HPDE6-E6E7 (cell line): ENCODE measurements at regions not wholly inside any gene's neighbourhood (a gene's known extent, or its start where the extent isn't known, plus 50 kb on each side); places are given as distances from the start of the nearest gene placed in this dataset.
"Not testable (repeated sequence)": the region's sequence is repeated elsewhere in the genome, so short reads cannot be mapped to it uniquely, and the experiment has no call there.

Experiments used
- DNase-seq: peaks from one replicate; pipeline ENCODE4 v3.0.0; 2011; ENCODE audit warnings: missing footprints; ENCODE audit errors: extremely low spot score

GRCh38 chr9:99478469-99479027, 256.5 kb downstream of the SEC61B start:
- no peak for DNase-seq

DNA sequence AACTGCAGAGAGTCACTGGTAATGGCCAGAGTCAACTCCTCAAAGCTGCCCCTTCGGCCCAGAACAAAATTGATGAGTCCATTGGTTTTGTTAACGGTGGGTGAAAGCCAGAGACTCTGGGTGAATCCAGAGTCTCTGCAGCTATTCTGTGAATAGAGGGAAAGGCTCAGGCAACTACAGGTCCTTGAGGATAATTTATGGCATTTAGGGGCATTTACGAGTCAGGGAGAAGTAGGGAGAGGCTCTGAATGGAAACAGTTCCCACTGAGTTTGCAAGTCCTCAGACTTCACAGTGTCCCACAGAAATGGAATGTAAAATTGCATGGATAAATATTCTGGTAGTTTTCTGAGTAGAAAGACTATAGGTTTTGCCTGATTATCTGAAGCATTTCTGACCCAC, 257.8 kb downstream of the SEC61B start:
- DNase-seq, result no peak

DNA sequence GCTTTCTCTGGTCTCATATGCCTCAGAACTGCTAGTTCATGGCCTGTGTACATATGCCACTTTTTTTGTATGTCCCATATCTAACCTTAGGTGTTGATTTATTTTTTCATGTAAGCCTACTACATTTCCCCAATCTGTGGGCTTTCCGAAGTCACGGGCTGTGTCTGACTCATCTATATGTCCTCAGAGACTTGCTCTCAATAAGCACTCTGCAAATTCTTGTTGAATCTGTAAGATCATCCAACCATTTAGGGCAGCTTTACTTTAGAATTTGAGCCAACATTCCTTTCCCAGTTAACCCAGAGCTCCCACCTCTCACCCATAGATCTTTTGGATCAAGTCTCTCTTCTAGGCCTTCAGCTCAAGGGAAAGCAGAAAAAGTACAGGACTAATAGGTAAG, 263.4 kb downstream of the SEC61B start:
- DNase-seq, result no peak

DNA sequence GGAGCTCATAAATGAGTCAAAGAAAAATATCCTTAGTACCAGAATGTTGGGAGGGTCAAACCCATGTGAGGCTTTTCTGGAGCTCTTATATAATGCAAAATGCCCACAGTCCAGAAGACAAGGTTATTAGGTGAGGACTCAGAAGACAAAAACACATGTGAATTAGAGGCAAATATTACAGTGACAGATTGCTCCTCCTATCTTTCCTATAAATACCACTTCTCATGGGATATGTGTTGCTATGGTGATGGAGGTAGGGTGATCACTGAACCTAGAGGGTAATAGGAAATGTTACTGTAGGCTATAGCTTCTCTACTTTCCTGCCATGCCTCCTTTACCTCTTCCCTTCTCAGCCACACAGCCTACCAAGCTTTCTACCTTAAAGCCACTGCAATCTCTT, 264.6 kb downstream of the SEC61B start:
- DNase-seq, result no peak

DNA sequence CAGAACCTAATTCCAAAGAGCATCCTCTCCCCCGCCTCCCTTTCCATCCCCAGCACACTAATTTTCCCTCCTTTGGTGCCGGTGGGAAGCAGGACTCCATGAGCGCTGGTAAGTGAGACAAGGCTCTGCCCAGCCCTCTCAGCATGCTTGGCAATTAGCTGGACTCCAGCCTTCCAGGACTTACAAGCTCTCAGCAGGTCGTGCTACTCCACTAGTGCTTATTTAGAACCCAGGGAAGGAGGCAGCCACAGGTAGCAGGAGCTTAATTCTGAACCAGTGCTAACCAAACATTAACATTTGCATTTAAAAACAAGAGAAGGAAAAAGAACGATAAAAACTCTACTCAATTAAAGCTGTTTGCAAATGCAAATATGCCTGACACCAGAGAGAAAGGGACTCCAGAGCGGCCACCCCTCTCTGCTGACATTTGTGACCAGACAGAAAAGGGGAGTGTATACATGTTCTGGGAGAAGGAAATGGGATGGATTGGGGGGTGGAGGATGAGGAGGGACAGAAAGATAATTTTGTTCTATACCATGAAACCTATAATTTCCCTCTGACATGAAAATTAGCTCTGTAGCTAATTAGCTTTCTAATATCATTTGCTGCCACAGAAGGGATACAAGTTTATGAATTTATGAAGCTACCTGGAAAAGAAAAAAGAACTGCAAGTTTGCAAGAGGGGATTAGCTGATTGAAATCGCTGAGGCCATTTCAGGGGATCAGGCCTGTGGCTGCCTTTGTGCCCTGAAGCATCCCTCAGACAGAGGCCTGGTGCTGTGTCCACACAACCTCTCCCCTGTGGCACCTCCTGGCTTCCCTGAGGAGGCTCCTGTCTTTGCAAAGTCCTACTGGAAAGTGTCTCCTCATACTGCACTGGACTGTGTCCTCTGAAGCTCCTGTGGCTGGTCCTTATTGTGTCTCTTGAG, 266.3 kb downstream of the SEC61B start:
- DNase-seq, result no peak

DNA sequence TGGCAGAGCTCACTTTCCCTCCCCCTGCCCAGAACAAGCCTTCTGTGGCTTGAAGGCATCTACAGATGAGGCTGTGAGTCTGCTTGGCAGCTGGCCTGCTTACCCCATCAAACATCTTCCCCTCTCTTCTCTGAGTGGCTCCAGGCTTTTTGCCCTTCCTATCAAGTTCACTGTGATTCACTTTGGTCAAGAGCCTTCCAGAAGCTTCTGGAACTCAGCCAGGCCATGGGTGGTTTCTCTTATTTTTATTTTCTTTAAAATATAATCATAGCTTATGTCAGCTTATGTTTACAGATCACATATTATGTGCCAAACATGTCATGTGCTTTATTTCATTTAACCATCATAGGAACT, 267.0 kb downstream of the SEC61B start:
- DNase-seq, result no peak

- DNase-seq, result no peak
Measured at GRCh38 chr9:99490729-99491128, 268.6 kb downstream of the SEC61B start.

GRCh38 chr9:99491408-99492158, 269.5 kb downstream of the SEC61B start:
- DNase-seq, result no peak

DNA sequence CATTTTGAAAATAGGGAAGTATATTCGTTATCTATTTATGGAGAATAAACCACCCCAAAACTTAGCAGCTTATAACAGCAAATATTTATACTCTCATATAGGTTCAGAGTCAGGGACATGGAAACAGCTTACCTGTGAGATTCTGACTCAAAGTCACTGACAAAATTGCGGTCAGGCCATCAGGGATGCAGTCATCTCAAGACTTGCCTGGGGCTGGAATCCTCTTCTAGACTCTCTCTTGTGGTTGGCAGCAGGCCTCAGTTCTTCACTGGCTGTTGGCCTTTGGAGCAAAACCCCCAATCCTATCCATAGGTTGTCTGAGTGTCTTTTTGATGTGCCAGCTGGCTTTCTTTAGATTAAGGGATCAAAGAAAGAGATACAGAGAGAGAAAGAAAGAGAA, 275.6 kb downstream of the SEC61B start:
- DNase-seq, result no peak

DNA sequence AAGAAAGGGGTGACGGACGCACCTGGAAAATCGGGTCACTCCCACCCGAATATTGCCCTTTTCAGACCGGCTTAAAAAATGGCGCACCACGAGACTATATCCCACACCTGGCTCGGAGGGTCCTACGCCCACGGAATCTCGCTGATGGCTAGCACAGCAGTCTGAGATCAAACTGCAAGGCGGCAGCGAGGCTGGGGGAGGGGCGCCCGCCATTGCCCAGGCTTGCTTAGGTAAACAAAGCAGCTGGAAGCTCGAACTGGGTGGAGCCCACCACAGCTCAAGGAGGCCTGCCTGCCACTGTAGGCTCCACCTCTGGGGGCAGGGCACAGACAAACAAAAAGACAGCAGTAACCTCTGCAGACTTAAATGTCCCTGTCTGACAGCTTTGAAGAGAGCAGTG, 276.9 kb downstream of the SEC61B start:
- DNase-seq, result not testable (repeated sequence)

- no peak for DNase-seq
Measured at GRCh38 chr9:99505936-99506335, 283.9 kb downstream of the SEC61B start.

- no peak for DNase-seq
Measured at GRCh38 chr9:99506747-99507348, 284.8 kb downstream of the SEC61B start.

DNA sequence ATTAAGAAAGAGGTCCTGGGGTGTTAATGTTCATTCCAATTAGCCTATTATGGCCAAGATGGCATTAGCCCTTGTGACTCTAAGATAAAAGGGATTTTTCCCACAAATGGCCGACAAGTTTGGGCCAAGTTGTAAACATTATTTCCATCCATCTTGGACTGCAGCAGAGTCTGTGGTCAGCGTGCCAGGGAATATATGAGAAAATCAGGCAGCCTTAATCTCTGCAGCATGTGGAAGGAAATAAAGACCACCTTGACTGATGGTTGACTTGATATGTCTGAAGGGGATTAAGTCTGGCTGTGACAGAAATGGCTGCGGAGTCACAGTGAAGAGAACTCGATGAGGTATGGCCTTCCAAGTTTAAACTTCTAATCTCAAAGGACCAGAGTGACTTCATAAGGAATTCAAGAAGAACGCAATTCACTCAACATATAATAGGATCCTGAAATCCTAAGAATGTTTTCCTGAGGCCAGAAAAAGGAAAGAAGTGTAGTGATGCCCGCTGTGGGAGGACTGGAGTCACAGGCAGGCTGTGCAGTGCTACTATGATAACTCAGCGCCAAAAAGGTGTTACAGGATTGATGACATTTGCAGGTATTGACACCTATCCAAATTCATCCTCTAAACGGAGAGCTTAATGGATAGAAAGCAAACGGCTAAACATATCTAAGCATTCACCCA, 287.1 kb downstream of the SEC61B start:
- no peak for DNase-seq

GRCh38 chr9:99509900-99510535, 287.9 kb downstream of the SEC61B start:
- DNase-seq, result no peak

GRCh38 chr9:99511723-99512122, 289.6 kb downstream of the SEC61B start:
- no peak for DNase-seq

GRCh38 chr9:99513441-99514112, 291.5 kb downstream of the SEC61B start:
- DNase-seq, result no peak

GRCh38 chr9:99515093-99515492, 293.0 kb downstream of the SEC61B start:
- DNase-seq, result no peak

DNA sequence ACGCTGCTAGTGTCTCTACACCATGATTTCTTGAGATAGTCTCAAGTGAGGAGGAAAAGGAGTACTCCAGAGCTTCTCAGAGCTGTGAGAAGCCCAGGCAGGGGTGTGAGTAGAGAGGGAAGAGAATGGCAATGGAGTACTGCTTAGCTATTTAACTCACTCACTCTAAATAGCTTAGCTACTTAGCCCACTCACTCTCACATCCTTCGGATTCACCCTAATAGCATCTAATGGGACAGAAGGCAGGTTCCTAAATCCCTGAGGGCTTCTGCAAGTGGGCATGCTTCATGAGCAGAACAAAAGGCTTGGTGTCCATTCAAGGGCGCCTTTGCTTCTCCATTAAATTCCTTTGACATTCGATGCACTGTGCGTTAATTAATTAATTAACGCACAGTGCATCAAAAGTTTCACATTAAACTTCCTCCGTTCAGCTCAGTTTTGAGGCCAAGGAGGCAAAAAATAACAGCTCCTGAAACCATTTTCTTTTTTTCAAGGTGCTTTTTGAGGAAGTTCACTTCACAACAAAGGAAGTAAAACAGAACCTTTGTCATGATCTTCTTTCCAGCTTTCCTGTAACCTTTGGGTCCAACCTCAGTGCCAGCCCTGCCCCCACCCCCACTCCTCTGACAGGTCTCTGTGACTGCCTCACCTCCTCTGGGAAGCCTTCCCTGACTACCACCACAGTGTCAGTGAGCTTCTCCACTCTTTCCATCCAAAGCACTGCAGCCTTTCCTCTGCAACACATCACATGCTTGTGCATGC, 294.0 kb downstream of the SEC61B start:
- no peak for DNase-seq

DNA sequence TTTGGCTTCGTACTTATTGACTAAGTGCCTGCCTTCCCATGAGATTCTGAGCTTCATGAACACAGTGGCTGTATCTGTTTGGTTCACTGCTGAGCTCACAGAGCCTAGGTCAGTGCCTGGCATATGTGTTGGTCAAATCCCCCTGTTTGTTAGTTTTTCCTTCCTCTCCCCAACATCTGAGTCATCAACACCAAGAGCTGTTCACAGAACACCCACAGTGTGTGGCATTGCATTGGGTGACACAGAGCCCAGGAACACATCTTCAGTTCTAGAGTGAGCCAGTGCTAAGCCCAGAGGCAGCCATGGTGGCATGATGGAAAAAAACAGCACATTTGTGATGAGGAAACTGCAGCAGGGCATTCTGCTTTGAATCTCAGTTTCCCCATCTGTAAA, 294.6 kb downstream of the SEC61B start:
- DNase-seq, result no peak

GRCh38 chr9:99523838-99524237, 297.8 kb upstream of the NR4A3 start:
- no peak for DNase-seq
